ENCODE measurements at regions not wholly inside any gene's neighbourhood (a gene's known extent, or its start where the extent isn't known, plus 50 kb on each side); places are given as distances from the start of the nearest gene placed in this dataset.
"Not testable (repeated sequence)": the region's sequence is repeated elsewhere in the genome, so short reads cannot be mapped to it uniquely, and the experiment has no call there.

GRCh38 chr15:96209285-96209735 is 121.2 kb upstream of the NR2F2 start:
- intact Hi-C loops (cut with DNase I): no loop called here
- Histone ChIP-seq H3K9me3 (no peaks in the 10 kb centered on the region), H3K4me3 (no peak overlapping the region), H3K27me3 (no peaks in the 10 kb centered on the region), H3K4me1 (peaks cover 4% of the 10 kb centered on the region), H3K27ac (no peak overlapping the region), H3K36me3 (no peaks in the 10 kb centered on the region)
- DNase-seq (no peak), ATAC-seq (peak; percentile 51)
- TF ChIP-seq CTCF (IDR thresholded peaks at IDR 0.05): no peak

DNA sequence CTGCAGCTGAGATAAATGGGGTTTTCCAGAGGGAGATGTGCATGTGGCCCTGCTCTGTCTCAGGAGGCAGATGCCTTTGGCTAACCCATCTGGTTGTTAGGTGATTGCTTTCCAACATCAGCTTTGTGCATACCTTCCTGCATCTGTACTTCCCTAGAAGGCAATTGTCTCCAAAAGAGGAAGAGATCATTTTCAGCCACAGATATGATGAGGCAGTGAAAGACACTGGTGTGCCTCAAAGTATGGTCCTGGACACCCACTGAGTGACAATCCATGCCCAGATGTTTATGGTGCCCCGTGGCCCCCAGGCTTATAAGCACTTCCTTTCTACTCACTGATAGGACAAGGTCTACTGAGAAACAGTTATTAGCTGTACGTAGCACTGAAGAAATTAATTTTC is 117.5 kb upstream of the NR2F2 start:
- no peak overlapping the region for H3K27ac ChIP-seq
- ATAC-seq: no peak
- no peaks in the 10 kb centered on the region for H3K36me3 ChIP-seq
- intact Hi-C loops (cut with DNase I): no loop called here
- DNase-seq: no peak
- no peak for TF ChIP-seq CTCF (IDR thresholded peaks at IDR 0.05)
- H3K27me3 ChIP-seq: no peaks in the 10 kb centered on the region
- H3K4me1 ChIP-seq: no peaks in the 10 kb centered on the region
- H3K4me3 ChIP-seq: no peak overlapping the region
- H3K9me3 ChIP-seq: no peaks in the 10 kb centered on the region

GRCh38 chr15:96213896-96214295 is 116.6 kb upstream of the NR2F2 start:
- Histone ChIP-seq H3K27me3 (no peaks in the 10 kb centered on the region), H3K4me1 (no peaks in the 10 kb centered on the region), H3K36me3 (no peaks in the 10 kb centered on the region), H3K27ac (no peak overlapping the region), H3K4me3 (no peak overlapping the region), H3K9me3 (no peaks in the 10 kb centered on the region)
- no peak for TF ChIP-seq CTCF (IDR thresholded peaks at IDR 0.05)
- intact Hi-C loops (cut with DNase I): no loop called here
- DNase-seq (no peak), ATAC-seq (no peak)

- intact Hi-C loops (cut with DNase I); DNase-seq: not testable (repeated sequence)
These were observed 114.0 kb upstream of the NR2F2 start for GRCh38 chr15:96216481-96216880.

GRCh38 chr15:96217983-96218382 is 112.5 kb upstream of the NR2F2 start:
- ATAC-seq (no peak), DNase-seq (no peak)
- Histone ChIP-seq H3K27me3 (no peaks in the 10 kb centered on the region), H3K9me3 (no peaks in the 10 kb centered on the region), H3K4me1 (no peaks in the 10 kb centered on the region), H3K4me3 (no peak overlapping the region), H3K27ac (no peak overlapping the region), H3K36me3 (no peaks in the 10 kb centered on the region)
- intact Hi-C loops (cut with DNase I): no loop called here
- TF ChIP-seq CTCF (IDR thresholded peaks at IDR 0.05): no peak

More at GRCh38 chr15:96216481-96216880, 114.0 kb upstream of the NR2F2 start:
- not testable (repeated sequence) for H3K36me3 ChIP-seq, H3K9me3 ChIP-seq, H3K27me3 ChIP-seq, H3K4me3 ChIP-seq, H3K4me1 ChIP-seq, ATAC-seq, H3K27ac ChIP-seq

DNA sequence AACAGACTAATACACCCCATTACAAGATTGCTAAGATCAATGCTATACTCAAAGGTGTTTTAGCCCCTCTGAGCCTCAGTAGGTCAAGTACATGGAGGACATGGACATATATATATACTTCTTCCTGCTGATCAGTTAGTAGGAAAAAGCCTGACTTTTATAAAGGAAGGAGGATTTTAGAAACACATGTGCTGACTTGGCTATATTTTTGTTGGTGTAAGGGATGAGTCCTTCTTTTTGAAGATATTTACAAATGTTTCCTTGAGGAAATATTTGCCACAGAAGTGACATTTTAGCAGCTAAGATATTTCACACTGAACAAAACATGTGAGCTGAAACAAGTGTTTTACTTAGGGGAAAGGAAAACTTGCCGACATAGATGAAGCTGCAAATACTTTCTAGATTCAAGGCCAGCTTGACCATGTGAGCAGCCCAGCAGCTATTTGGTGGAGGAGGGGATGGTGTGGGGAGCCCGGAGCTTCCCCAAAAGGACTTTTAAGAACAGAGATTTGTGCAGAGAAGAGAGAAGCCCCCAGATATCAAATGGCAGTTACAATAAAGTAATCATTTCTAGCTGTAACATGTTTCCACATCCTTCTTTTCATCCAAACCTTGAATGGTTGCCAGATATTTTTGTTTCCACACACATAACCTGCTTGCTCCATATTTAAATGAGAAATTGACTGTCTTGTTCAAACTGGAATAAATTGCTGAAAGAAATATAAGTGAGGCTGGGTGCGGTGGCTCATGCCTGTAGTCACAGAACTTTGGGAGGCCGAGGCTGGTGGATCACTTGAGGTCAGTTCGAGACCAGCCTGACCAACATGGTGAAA is 111.7 kb upstream of the NR2F2 start:
- Histone ChIP-seq H3K4me1 (no peaks in the 10 kb centered on the region), H3K36me3 (no peaks in the 10 kb centered on the region), H3K27me3 (no peaks in the 10 kb centered on the region), H3K27ac (no peak overlapping the region), H3K9me3 (no peaks in the 10 kb centered on the region), H3K4me3 (no peak overlapping the region)
- ATAC-seq (no peak), DNase-seq (no peak)
- TF ChIP-seq CTCF (IDR thresholded peaks at IDR 0.05): no peak
- intact Hi-C loops (cut with DNase I): no loop called here
